Thymus (tissue), 11 donors: ENCODE measurements at regions not wholly inside any gene's neighbourhood (a gene's known extent, or its start where the extent isn't known, plus 50 kb on each side); places are given as distances from the start of the nearest gene placed in this dataset.

ENCODE experiments used
- DNase-seq, 9 donors: peaks; one replicate each; pipeline ENCODE4 v3.0.0-alpha.2; 2013; ENCODE audit warnings: low spot score in 9 of 9, low read depth in 6 of 9, missing footprints in 1 of 9
- H3K27ac ChIP-seq, 2 donors: one replicate each; pipeline ENCODE4 v1.5.1; 2013; ENCODE audit warnings: control low read depth in 1 of 2, low read depth in 1 of 2, low read length in 1 of 2, mild to moderate bottlenecking in 1 of 2, moderate library complexity in 1 of 2
- H3K27me3 ChIP-seq, 2 donors: one replicate each; pipeline ENCODE4 v1.5.1; 2013; ENCODE audit warnings: low read length in 1 of 2; ENCODE audit not compliant: control insufficient read depth in 2 of 2, insufficient read depth in 1 of 2
- H3K36me3 ChIP-seq, 2 donors: one replicate each; pipeline ENCODE4 v1.5.1; 2013; ENCODE audit warnings: low read length in 1 of 2, mild to moderate bottlenecking in 1 of 2, moderate library complexity in 1 of 2; ENCODE audit not compliant: control insufficient read depth in 2 of 2, insufficient read depth in 2 of 2
- H3K4me1 ChIP-seq, 2 donors: one replicate each; pipeline ENCODE4 v1.5.1; 2013; ENCODE audit warnings: low read length in 2 of 2; ENCODE audit not compliant: control insufficient read depth in 2 of 2, insufficient read depth in 2 of 2
- H3K4me3 ChIP-seq, 2 donors: one replicate each; pipeline ENCODE4 v1.5.1; 2013; ENCODE audit warnings: low read length in 2 of 2, control low read depth in 1 of 2, mild to moderate bottlenecking in 1 of 2
- H3K9me3 ChIP-seq, 2 donors: one replicate each; pipeline ENCODE4 v1.5.1; 2013; ENCODE audit warnings: low read length in 1 of 2, mild to moderate bottlenecking in 1 of 2; ENCODE audit not compliant: control insufficient read depth in 2 of 2, insufficient read depth in 1 of 2
- WGBS: extraction: QIAGEN DNeasy Blood & Tissue Kit; methylation state at CpG from one replicate; pipeline ENCODE4 v1.1.7; 2013; 5-methylcytosine and 5-hydroxymethylcytosine counted together
- donor health status: healthy.

DNA sequence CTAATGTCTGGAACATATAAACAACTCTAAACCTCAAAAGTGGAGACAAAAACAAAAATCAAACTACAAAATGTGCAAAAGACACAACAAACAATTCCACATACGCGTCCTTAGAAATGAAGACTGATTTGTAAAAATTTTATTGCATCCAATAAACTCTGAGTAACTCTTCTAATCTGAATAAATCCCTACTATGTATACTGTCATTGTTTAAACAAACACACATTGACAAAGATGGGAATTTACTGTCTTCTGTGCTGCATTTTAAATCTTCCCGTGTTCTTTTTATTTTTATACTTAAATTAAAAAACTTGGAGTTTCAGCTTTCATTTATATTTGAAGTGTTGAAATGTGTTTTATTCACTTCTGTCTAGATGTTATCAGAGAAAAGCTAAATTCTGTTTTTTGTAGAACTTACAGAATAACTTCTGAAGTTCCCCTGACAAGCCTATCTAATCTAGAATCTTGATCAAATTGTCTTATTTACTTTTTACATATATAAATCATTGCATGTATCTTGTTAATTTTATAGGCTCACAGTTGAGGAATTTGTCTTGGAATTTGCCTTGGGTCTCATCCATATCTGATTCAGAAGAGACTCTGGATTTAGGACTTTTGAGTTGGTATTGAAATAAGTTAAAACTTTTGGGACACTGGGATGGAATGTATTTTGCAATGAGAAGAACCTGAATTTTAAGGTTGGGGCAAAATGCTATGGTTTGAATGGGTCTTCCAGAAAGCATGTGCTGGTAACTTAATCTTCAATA, 2064.4 kb upstream of the C9orf72 start:
- 76% methylated on average over 3 of the region's 3 CpGs for WGBS
- Histone ChIP-seq H3K9me3 (no peaks in the 10 kb centered on the region), H3K4me1 (no peaks in the 10 kb centered on the region), H3K4me3 (no peak overlapping the region), H3K36me3 (no peaks in the 10 kb centered on the region), H3K27ac (no peak overlapping the region), H3K27me3 (no peaks in the 10 kb centered on the region)
- no peak for DNase-seq

DNA sequence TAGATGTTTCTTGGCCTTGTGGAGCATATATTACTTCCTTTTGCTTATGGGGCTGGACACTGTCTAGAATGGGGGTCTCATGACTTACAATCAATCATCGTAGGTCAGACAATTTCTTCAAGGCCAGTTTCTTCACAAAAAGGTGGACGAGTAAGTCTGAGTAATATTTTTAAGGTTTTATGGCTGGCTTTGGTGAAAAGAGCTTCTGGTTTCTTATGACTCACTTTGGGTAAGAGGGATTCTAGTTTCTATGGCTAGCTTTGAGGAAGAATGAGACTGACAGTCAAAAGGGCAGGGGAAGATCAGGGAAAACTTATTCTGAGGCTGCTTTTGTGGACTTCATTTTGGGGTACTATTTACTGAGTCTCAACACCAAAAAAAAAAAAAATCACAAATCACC, 2067.2 kb upstream of the C9orf72 start:
- no peaks in the 10 kb centered on the region for H3K27me3 ChIP-seq
- H3K4me3 ChIP-seq: no peak overlapping the region
- no peaks in the 10 kb centered on the region for H3K36me3 ChIP-seq
- WGBS: 87% methylated on average over 2 of the region's 2 CpGs
- H3K4me1 ChIP-seq: no peaks in the 10 kb centered on the region
- no peaks in the 10 kb centered on the region for H3K9me3 ChIP-seq
- H3K27ac ChIP-seq: no peak overlapping the region
- DNase-seq: no peak

DNA sequence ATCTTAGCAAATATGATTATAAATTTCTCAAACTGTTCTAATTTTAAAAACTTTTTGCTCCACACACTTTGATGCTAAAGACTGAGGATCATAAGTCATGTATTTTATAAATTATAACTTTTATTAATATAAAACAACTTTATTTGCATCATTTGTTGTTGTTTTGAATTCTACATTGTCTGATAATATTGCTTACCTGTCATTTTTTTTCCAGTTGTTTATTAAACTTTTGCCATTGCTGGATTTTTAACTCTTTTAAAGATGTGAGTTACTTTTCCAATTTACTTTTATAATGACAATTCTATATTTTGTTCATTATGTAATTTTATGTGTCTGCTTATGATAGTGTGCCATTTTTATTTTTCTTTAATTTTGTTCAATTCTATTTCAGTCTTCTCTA, 2071.2 kb upstream of the C9orf72 start:
- Histone ChIP-seq H3K27me3 (no peaks in the 10 kb centered on the region), H3K4me3 (no peak overlapping the region), H3K36me3 (no peaks in the 10 kb centered on the region), H3K27ac (no peak overlapping the region), H3K4me1 (no peaks in the 10 kb centered on the region), H3K9me3 (no peaks in the 10 kb centered on the region)
- no peak for DNase-seq

DNA sequence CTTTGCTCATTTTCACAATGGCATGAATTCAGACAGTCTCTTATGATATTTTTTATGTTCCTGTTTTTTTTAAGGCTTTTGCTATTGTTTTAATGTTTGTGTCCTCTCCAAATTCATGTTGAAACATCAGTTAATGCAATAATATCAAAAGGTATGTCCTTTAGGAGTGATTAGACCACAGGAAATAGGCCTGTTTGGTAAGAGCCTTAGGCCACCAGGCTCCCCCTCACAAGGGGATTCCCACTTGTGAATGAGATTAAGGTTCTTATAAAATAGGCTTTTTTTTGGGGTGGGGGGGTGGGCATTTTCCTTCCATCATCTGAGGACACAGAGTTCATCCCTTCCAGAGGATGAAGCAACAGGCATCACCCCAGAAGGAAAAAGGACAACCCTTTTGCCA, 2074.2 kb upstream of the C9orf72 start:
- H3K27ac ChIP-seq: no peak overlapping the region

DNA sequence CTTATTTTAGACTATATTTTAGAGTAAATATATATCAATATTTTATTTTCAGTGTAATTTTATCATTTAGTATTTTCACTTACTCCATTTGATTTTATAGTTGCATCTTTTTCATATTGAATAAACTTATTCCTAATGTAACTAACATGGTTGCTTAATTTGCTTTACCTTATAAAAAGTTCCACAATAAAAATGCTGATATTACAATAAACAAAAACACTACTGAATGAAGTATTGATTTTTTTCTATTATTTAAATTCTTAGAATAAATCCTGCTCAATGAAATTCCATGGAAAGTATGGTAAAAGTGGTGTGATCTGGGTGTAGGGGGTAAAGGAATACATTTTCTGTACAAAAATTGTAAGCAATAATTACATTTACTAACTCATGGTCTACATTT, 2074.9 kb upstream of the C9orf72 start:
- no peak overlapping the region for H3K4me3 ChIP-seq
- H3K9me3 ChIP-seq: no peaks in the 10 kb centered on the region
- H3K27me3 ChIP-seq: no peaks in the 10 kb centered on the region
- H3K27ac ChIP-seq: no peak overlapping the region
- no peak for DNase-seq
- no peaks in the 10 kb centered on the region for H3K4me1 ChIP-seq
- no peaks in the 10 kb centered on the region for H3K36me3 ChIP-seq

More for the DNA sequence above, 2074.2 kb upstream of the C9orf72 start:
- H3K36me3 ChIP-seq: no peaks in the 10 kb centered on the region
- H3K4me1 ChIP-seq: no peaks in the 10 kb centered on the region
- H3K27me3 ChIP-seq: no peaks in the 10 kb centered on the region
- DNase-seq: no peak
- H3K9me3 ChIP-seq: no peaks in the 10 kb centered on the region
- H3K4me3 ChIP-seq: no peak overlapping the region

DNA sequence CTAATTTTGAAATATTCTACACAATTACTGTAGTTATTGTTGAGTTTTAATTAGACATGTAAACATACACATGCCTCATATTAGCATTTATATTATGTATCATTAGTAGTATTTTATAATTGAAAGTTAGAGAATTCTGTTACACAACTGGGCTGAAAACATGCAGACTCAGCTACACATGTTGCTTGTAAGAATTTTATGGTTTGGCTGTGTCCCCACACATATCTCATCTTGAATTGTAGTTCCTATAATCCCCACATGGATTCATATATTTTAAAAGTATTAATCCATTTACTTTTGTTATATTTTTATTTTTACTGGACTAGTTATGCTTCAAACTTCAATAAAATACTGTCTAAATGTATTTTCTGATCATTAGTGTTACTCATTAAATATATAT, 2075.3 kb upstream of the C9orf72 start:
- Histone ChIP-seq H3K9me3 (no peaks in the 10 kb centered on the region), H3K4me3 (no peak overlapping the region), H3K36me3 (no peaks in the 10 kb centered on the region), H3K27ac (no peak overlapping the region), H3K27me3 (no peaks in the 10 kb centered on the region), H3K4me1 (no peaks in the 10 kb centered on the region)
- DNase-seq: no peak

DNA sequence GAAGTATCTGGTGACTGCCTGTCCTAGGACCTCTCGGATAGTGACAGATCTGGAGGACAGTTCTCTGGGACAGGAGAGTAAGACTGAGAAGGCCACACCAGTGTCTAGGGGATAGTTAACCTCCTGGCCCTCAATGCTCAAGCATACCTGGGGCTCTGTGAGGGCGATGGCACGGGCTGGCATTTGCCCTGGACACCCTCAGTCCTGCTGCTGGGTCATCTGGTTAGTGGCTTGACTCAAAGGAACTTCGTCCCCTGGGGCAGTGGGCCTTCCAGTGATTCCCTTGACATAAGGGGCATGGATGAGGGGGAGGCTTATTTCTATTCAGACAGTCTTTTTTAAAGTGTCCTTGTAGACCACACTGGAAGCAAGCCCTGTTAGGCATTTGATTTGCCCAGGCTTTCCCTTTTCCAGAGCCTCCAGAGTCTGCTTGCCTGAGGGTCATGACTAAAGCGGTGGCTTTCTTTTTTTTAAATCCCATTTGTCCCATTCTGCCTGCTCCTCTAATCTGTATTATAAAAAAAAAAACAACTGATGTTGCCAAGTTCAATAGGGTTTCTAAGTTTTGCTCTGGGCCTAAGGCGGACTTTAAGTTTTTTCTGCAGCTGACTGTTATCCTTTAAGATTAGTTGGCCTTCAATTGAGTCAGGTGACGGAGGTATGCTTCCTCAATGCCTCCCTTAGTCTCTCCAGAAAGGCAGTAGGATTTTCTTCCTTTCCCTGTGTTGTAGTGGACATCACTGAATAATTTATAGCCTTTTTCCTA, 2083.5 kb upstream of the C9orf72 start:
- WGBS: 92% methylated on average over 7 of the region's 7 CpGs
- Histone ChIP-seq H3K36me3 (no peaks in the 10 kb centered on the region), H3K4me3 (no peak overlapping the region), H3K27me3 (no peaks in the 10 kb centered on the region), H3K27ac (no peak overlapping the region), H3K4me1 (no peaks in the 10 kb centered on the region), H3K9me3 (peaks cover 0 to 1% of the 10 kb centered on the region in 2 donors)
- no peak for DNase-seq

DNA sequence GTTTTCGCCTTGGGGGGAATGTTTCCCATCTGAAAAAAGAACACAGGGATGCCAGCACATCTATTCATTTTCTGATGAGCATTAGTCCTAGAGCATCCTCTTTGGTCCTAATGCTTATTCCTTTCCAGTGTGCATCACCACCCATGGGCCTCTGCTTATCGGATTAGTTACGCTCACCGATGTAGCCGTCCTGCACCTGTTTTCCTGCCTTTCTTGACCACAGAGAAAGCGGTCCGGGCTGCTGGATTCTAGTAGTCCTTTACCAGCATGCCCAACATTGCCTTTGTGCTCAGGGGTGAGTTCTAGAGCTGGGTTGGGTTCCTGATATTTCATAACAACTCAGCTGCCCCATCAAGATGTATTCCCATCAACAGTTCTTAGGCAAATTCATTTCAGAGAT, 2084.5 kb upstream of the C9orf72 start:
- no peak overlapping the region for H3K27ac ChIP-seq
- no peaks in the 10 kb centered on the region for H3K36me3 ChIP-seq
- H3K9me3 ChIP-seq: peaks cover 0 to 1% of the 10 kb centered on the region in 2 donors
- no peaks in the 10 kb centered on the region for H3K4me1 ChIP-seq
- DNase-seq: no peak
- no peaks in the 10 kb centered on the region for H3K27me3 ChIP-seq
- WGBS: 95% methylated on average over 7 of the region's 7 CpGs
- H3K4me3 ChIP-seq: no peak overlapping the region

DNA sequence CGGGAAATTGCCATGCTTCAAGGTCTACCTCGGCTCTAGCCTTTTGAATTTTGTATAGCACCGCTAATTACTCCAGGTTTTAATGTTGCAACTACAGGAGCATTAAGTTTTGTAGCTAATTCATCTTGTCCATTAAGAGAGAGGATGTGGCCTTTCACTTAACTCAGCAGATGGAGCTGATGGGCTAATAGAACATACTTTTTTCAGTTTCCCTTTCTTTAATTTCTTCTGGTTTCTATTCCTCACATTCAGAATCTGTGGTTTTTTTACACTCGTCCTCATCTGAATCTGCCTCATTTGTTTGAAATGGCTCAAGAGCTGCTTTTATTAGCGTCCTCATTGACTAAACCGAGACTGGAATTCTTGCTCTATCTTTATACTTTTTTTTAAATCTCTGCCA, 2085.7 kb upstream of the C9orf72 start:
- H3K27me3 ChIP-seq: no peaks in the 10 kb centered on the region
- 94% methylated on average over 6 of the region's 6 CpGs for WGBS
- DNase-seq: no peak
- H3K27ac ChIP-seq: no peak overlapping the region
- peaks cover 0 to 1% of the 10 kb centered on the region in 2 donors for H3K9me3 ChIP-seq
- no peak overlapping the region for H3K4me3 ChIP-seq
- H3K4me1 ChIP-seq: no peaks in the 10 kb centered on the region
- no peaks in the 10 kb centered on the region for H3K36me3 ChIP-seq
